GM20431 (cell line): ENCODE measurements at regions not wholly inside any gene's neighbourhood (a gene's known extent, or its start where the extent isn't known, plus 50 kb on each side); places are given as distances from the start of the nearest gene placed in this dataset.
"Not testable (repeated sequence)": the region's sequence is repeated elsewhere in the genome, so short reads cannot be mapped to it uniquely, and the experiment has no call there.

Experiments
- in situ Hi-C: fragments of 300-500 bp; cut with MseI, MboI; formaldehyde crosslinking; loops from one replicate; pipeline ENCODE4 v1.15.0; 2020; ENCODE audit warnings: low sequenced_read_pairs; ENCODE audit not compliant: unreplicated experiment

- in situ Hi-C loops = not testable (repeated sequence)
Observed at GRCh38 chr11:4315292-4315691, 52.9 kb downstream of the OR52B4 start.

GRCh38 chr11:4277225-4277624 is 91.0 kb downstream of the OR52B4 start:
- in situ Hi-C loops = not testable (repeated sequence)

GRCh38 chr11:4251085-4251484 is 117.1 kb downstream of the OR52B4 start:
- in situ Hi-C loops = not testable (repeated sequence)

- in situ Hi-C loops = not testable (repeated sequence)
Observed at GRCh38 chr11:4249475-4249874, 118.7 kb downstream of the OR52B4 start.

GRCh38 chr11:4237771-4238170 is 130.4 kb downstream of the OR52B4 start:
- in situ Hi-C loops = not testable (repeated sequence)

- in situ Hi-C loops = not testable (repeated sequence)
Observed at GRCh38 chr11:4218857-4219256, 124.3 kb downstream of the RRM1 start.

- in situ Hi-C loops = no loop called here
Observed at GRCh38 chr11:4213746-4214145, 119.1 kb downstream of the RRM1 start.

- in situ Hi-C loops = no loop called here
Observed at GRCh38 chr11:4211991-4212390, 117.4 kb downstream of the RRM1 start.

GRCh38 chr11:4203603-4204360 is 109.2 kb downstream of the RRM1 start:
- in situ Hi-C loops = no loop called here

GRCh38 chr11:4202749-4203148 is 108.2 kb downstream of the RRM1 start:
- in situ Hi-C loops = no loop called here

- in situ Hi-C loops = loop anchor here (25.0 kb wide), 1 partner anchor 290 kb away; the partner anchor contains the start of gene OR52K1
Observed at GRCh38 chr11:4197112-4197511, 102.5 kb downstream of the RRM1 start.

- in situ Hi-C loops = loop anchor here (25.0 kb wide), 1 partner anchor 291 kb away; the partner anchor contains the start of gene OR52K1
Observed at GRCh38 chr11:4195909-4196308, 101.3 kb downstream of the RRM1 start.

- in situ Hi-C loops = loop anchor here (25.0 kb wide), 1 partner anchor 292 kb away; the partner anchor contains the start of gene OR52K1
Observed at GRCh38 chr11:4194889-4195288, 100.3 kb downstream of the RRM1 start.

- in situ Hi-C loops = loop anchor here (25.0 kb wide), 1 partner anchor 296 kb away; the partner anchor contains the start of gene OR52K1
Observed at GRCh38 chr11:4191031-4191571, 96.5 kb downstream of the RRM1 start.

GRCh38 chr11:4190519-4190918 is 95.9 kb downstream of the RRM1 start:
- in situ Hi-C loops = loop anchor here (25.0 kb wide), 1 partner anchor 297 kb away; the partner anchor contains the start of gene OR52K1

- in situ Hi-C loops = loop anchor here (25.0 kb wide), 1 partner anchor 297 kb away; the partner anchor contains the start of gene OR52K1
Observed at GRCh38 chr11:4190098-4190497, 95.5 kb downstream of the RRM1 start.
